GM10266 (cell line): ENCODE measurements at regions not wholly inside any gene's neighbourhood (a gene's known extent, or its start where the extent isn't known, plus 50 kb on each side); places are given as distances from the start of the nearest gene placed in this dataset.

Experiments
- DNase-seq: peaks from one replicate; pipeline ENCODE4 v3.0.0; 2012; ENCODE audit errors: extremely low spot score
- TF ChIP-seq, protein P1 (sequence below): IDR thresholded peaks from 2 replicates; pipeline ENCODE4 v1.5.1; 2012; ENCODE audit warnings: mild to moderate bottlenecking, low read depth; ENCODE audit not compliant: control insufficient read depth, insufficient read depth; ENCODE audit errors: missing control alignments

DNA sequence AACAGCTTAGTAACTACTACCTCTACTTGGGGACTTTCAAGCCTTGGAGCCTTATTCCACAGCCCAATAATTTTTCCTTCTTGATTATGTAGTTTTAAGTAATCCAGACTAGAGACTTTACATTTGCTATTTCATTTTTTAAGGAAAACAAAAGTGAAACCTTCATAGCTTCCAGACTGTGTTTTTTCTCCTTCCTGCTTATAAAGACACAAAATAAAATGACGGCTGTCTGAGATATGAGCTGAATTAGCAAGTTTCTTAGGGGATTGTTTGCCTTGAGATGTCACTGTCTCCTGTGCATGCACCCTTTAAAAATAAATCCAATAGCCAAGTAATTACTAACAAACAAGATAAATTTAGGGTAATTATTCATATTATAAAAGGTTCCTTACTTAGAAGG is 78.8 kb upstream of the PACRGL start:
- TF ChIP-seq, protein P1, sequence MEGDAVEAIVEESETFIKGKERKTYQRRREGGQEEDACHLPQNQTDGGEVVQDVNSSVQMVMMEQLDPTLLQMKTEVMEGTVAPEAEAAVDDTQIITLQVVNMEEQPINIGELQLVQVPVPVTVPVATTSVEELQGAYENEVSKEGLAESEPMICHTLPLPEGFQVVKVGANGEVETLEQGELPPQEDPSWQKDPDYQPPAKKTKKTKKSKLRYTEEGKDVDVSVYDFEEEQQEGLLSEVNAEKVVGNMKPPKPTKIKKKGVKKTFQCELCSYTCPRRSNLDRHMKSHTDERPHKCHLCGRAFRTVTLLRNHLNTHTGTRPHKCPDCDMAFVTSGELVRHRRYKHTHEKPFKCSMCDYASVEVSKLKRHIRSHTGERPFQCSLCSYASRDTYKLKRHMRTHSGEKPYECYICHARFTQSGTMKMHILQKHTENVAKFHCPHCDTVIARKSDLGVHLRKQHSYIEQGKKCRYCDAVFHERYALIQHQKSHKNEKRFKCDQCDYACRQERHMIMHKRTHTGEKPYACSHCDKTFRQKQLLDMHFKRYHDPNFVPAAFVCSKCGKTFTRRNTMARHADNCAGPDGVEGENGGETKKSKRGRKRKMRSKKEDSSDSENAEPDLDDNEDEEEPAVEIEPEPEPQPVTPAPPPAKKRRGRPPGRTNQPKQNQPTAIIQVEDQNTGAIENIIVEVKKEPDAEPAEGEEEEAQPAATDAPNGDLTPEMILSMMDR = no peak

DNA sequence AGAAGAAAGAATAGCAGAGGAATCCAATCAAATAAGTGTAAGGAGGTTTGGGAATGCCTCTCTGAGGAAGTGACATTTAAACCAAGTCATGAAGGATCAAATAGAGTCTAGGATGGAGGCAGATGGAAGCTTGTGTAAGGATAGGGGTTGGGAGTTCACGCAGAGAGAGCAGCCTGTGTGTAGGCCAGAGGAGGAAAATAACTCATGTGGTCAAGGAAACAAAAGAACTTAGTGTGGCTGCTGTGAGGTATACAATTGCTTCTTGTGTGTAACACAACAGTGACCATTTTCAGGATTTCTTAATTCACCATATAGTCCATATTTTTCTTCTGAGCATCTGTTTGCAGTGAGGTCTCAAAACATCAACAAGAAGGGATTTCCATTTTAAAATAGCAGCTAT is 77.6 kb upstream of the PACRGL start:
- TF ChIP-seq, protein P1 = no peak
- DNase-seq = no peak

More for the DNA sequence above, 78.8 kb upstream of the PACRGL start:
- no peak for DNase-seq

- TF ChIP-seq, protein P1 = no peak
- no peak for DNase-seq
Observed at GRCh38 chr4:20623939-20624338, 76.3 kb upstream of the PACRGL start.

DNA sequence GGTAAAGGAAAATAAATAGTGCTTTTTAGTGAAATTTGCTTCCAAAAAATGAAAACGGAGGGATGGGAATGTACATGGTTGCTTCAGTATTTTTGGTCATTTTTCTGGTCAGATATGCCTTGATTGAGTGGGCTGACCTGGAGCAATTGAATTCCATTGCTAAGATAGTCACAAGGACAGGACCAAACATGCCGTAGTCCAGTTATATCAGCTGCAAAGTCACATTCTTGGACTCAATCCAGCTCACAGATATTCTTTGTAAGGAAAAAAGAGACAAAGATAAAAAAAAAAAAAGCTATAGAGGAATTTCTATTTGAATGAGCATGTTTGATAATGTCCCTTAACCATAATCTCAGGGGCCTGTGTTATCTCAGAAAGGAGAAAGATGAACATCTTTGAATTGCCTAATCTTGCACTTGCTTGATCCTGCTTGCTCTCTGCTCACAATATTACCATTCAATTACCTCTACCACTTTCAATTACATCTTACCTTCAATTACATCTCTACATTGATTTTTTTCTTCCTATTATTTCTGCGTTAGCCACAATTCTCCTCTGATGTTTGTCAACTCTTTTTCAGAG is 75.4 kb upstream of the PACRGL start:
- no peak for DNase-seq
- TF ChIP-seq, protein P1 = no peak

DNA sequence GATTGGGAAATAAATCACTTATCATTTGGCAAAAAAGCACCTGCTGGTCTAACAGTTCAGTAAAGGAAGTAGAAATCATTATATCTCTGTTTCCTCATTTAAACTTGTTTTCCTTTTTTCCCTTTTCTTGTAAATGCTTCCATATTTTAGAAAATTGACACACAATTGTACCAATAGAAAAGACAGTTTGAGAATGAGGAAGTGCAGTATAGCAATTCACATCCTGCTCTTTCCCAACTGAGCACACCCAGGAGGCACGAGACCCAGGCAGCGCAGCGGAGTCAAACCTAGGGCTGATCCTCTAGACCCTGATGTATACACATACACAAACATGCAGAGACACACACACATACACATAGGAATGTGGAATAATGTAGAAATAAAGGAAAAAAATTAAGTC is 74.8 kb upstream of the PACRGL start:
- DNase-seq = no peak
- TF ChIP-seq, protein P1 = no peak

DNA sequence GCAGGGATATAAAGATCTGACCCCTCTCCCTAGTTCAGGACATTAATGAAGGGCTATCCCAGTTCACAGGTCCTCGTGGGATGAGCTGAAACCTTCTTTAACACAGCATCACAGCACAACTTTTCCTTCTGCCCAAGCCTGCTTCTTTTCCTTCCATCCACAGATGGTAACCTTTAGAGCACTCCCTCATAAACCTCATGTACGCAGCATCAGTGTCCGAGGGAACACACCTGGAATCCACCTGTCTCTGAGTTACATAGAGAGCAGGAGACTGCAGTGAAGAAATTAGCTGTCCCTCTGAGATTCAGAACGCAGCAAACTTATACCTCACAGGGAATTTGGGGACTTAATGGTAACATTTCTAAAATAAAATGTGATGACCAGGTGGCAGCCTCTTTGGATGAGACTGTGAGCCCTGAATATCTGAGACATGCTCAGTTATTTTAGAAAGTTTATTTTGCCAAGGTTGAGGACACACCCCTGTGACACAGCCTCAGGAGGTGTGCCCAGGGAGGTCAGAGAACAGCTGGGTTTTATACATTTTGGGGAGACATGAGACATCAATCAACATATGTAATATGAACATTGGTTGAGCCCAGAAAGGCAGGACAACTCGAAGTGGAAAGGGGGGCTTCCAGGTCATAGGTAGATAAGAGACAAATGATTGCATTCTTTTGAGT is 73.8 kb upstream of the PACRGL start:
- TF ChIP-seq, protein P1 = no peak
- no peak for DNase-seq

DNA sequence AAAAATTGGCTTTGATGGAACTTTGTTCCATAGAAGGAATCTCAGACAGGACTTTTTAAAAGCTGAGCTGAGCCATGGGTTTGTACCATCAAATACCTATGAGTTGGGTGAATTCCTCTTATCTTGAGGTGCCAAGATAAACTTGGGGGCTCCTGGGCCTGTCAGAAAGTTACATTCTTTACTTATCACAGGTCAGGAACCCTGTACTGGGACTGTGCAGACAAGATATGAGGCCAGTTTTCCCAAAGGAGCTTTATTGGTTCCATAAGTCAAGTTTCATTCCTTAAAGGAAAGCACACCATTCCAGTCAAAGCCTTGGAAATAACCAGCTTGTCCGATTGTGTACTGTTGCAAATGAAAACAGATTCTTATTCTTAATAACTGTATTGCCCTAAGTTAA is 72.4 kb upstream of the PACRGL start:
- TF ChIP-seq, protein P1 = no peak
- no peak for DNase-seq
